Loucy (cell line): ENCODE measurements at regions not wholly inside any gene's neighbourhood (a gene's known extent, or its start where the extent isn't known, plus 50 kb on each side); places are given as distances from the start of the nearest gene placed in this dataset.

Experiments used
- CTCF ChIP-seq: fragments of 200-600 bp; sonication (generic); conservative IDR thresholded peaks from 2 replicates; pipeline ENCODE4 v1.5.1; 2014; ENCODE audit warnings: mild to moderate bottlenecking, antibody characterized with exemption, low read length
- EZH2phosphoT487 ChIP-seq: fragments of 200-600 bp; IDR thresholded peaks from 2 replicates; pipeline ENCODE4 v1.6.1; 2018; ENCODE audit warnings: antibody characterized with exemption, mild to moderate bottlenecking, moderate library complexity, borderline replicate concordance

GRCh38 chr11:109658190-109658589 lies 236.2 kb downstream of the C11orf87 start:
- no peak for TF ChIP-seq CTCF
- TF ChIP-seq EZH2phosphoT487: no peak
